Prostate gland (tissue), 2 donors: ENCODE measurements at regions not wholly inside any gene's neighbourhood (a gene's known extent, or its start where the extent isn't known, plus 50 kb on each side); places are given as distances from the start of the nearest gene placed in this dataset.

Source experiments
- POLR2AphosphoS5 ChIP-seq: sonication (generic); formaldehyde crosslinking; IDR thresholded peaks from one replicate; pipeline ENCODE4 v1.6.1; 2017; ENCODE audit warnings: antibody characterized with exemption
- TF ChIP-seq, protein P1 (sequence below), 4 experiments: fragments of 200-600 bp in 2 of 4; fragments of 450-650 bp in 2 of 4; sonication (generic) in 2 of 4; IDR thresholded peaks; 1 replicate in 3 of 4; 2 replicates in 1 of 4; pipeline ENCODE4 v1.5.1; 2016 to 2019; ENCODE audit warnings: antibody characterized with exemption in 4 of 4, mild to moderate bottlenecking in 2 of 4, moderate library complexity in 2 of 4

DNA sequence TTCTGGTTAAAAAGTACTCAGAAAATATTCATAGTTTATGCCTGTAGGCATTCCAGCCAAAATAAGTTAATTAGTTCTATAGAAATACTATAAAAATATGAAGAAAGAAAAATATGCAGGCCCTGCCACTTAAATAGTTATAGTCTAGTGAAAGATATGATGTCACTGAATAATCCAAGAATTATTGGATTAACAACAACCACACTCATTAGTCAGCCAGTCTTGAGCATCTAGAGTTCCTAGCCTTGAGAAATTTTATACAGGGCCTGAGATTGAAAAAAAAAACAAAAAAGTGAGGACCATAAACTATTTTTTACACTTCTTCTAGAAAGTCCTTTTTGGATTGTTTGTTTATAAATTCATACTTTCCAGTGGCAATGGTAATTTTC lies 823.0 kb downstream of the FAT4 start:
- TF ChIP-seq, protein P1, sequence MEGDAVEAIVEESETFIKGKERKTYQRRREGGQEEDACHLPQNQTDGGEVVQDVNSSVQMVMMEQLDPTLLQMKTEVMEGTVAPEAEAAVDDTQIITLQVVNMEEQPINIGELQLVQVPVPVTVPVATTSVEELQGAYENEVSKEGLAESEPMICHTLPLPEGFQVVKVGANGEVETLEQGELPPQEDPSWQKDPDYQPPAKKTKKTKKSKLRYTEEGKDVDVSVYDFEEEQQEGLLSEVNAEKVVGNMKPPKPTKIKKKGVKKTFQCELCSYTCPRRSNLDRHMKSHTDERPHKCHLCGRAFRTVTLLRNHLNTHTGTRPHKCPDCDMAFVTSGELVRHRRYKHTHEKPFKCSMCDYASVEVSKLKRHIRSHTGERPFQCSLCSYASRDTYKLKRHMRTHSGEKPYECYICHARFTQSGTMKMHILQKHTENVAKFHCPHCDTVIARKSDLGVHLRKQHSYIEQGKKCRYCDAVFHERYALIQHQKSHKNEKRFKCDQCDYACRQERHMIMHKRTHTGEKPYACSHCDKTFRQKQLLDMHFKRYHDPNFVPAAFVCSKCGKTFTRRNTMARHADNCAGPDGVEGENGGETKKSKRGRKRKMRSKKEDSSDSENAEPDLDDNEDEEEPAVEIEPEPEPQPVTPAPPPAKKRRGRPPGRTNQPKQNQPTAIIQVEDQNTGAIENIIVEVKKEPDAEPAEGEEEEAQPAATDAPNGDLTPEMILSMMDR (IDR thresholded peaks at IDR 0.05): no peak
- TF ChIP-seq POLR2AphosphoS5: no peak
